KG1 (cell line): ENCODE measurements at regions not wholly inside any gene's neighbourhood (a gene's known extent, or its start where the extent isn't known, plus 50 kb on each side); places are given as distances from the start of the nearest gene placed in this dataset.
"Not testable (repeated sequence)": the region's sequence is repeated elsewhere in the genome, so short reads cannot be mapped to it uniquely, and the experiment has no call there.

ENCODE experiments used
- DNase-seq: peaks from one replicate; lab custom pipeline; 2025; lab: John Stamatoyannopoulos, UW

DNA sequence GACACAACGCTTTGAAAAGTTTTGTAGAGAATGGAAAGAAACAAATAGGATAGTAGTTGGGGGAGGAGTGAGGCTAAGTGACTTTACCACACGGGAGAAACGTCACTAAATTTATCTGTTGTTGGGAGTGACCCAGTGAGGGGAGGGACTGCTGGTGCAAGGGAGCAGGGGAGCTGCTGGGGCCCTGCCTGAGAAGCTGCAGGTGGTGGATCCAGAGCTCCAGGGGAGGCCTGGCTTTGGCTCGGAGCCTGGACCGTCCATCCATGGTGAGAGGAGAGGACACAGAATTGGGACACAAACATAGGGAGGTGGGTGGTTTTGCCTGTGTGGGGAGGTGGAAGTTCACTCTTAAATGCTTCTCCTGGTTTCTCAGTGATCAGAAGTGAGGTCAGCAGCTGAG, 107.6 kb downstream of the GOSR1 start:
- DNase-seq: no peak

DNA sequence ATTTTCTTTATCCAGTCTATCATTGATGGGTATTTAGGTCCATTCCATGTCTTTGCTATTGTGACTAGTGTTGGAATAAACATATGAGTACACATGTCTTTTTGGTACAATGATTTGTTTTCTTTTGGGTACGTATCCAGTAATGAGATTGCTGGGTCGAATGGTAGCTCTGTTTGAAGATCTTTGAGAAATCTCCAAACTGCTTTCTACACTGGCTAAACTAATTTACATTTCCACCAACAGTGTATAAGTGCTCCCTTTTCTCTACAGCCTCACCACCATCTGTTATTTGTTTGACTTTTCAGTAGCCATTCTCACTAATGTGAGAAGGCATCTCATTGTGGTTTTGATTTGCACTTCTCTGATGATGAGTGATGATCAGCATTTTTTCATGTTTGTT, 103.7 kb downstream of the GOSR1 start:
- DNase-seq: no peak

- DNase-seq: no peak
Measured at GRCh38 chr17:30579610-30580315, 102.6 kb downstream of the GOSR1 start.

DNA sequence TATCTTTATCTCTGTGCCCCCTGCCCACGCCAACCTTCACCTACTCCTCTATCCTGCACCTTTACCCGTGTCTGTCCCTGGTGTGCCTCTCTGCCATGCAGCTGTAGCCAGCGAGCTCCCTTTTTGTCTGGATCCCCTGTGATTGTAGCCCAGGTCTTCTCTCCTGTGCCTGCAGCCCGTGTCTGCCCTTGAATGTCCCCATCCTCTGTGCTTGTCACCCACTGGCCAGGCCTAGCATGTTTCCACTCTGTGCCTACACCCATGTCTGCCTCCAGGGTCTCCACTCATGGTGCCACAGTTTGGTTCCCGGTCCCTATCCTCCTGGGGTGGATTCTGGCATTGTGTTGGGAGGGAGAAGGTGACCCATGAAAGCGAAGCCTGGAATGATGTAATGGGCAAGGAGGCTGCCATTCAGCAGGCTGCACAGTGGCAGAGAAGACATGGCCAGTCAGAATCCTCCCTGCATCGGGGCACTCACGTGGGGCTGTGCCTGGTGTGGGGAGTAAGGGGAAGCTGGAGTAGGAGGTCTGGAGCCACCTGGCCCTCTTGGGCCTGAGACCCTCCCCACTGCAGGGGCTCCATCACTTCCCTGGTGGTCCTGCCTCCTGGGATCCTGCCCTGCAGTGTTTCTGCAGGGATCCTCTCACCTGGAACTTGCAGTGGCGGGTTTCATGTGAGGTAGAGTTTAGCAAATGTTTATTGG, 101.0 kb downstream of the GOSR1 start:
- DNase-seq: not testable (repeated sequence)
